C1 segment of cervical spinal cord (tissue), 14 donors: ENCODE measurements at regions not wholly inside any gene's neighbourhood (a gene's known extent, or its start where the extent isn't known, plus 50 kb on each side); places are given as distances from the start of the nearest gene placed in this dataset.

Experiments
- DNase-seq, 14 donors: peaks; one replicate each; lab custom pipeline; 2025; lab: John Stamatoyannopoulos, UW

GRCh38 chr2:65846989-65847678 is 414.7 kb upstream of the SPRED2 start:
- DNase-seq, result no peak

GRCh38 chr2:65845442-65846182 is 413.2 kb upstream of the SPRED2 start:
- no peak for DNase-seq

DNA sequence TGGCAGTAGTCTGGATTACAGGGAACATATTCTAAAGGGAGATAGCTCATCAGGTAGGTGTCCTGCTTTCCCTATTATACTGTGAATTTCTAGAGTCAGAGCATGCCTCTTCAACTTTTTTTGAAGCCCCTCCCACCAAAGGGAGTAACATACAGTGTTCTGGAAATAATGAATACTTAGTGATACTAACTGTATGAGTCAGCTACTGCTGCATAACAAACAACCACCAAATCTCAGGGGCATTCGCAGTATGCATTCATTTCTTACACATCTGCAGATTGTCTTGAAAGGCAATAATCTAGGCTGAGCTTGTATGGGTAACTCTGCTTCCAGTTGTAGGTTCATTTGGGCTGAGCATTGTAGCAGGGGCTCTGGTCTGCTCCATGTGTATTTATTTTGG is 409.7 kb upstream of the SPRED2 start:
- DNase-seq, result no peak

GRCh38 chr2:65835975-65836549 is 403.7 kb upstream of the SPRED2 start:
- DNase-seq, result no peak

- no peak for DNase-seq
Measured at GRCh38 chr2:65834771-65835475, 402.5 kb upstream of the SPRED2 start.

DNA sequence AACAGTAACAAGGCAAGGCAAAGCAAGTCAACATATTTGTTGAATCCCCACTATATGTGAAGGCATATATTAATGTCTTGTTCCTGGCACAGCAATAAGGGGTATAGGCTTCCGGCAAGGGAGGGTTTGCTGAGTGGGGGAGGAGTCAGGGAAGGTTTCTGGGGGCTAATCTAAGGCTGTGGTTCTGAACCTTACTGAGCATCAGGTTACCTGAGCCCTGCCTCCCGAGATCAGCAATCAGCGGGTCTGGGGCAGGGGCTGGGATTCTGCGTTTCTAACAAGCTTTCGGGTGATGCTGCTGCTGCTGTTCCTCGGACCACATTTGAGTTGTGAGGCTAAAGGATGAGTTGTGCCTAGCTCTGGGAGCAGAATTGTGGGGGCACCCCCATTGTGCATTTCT is 401.7 kb upstream of the SPRED2 start:
- no peak for DNase-seq

- DNase-seq, result no peak
Measured at GRCh38 chr2:65831509-65831908, 399.1 kb upstream of the SPRED2 start.

DNA sequence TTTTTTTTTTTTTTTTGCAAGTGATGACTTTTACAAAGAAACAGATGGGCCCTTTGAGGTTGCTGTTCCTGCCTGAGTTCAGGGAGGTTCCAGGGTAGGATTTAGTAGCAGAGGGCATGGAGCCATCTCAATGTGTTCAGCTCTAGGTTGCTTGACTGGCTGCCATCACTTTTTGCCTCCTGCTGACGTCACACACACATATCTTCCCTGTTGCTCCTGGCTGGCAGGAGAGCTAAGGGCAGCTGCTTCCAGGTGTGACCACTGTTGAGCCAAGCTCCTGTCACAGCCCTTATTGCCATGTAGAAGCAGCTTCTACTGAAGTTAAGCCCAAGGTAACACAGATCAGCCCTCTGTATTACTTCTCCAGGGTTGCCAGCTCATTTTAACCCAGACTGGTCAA is 394.2 kb upstream of the SPRED2 start:
- no peak for DNase-seq

DNA sequence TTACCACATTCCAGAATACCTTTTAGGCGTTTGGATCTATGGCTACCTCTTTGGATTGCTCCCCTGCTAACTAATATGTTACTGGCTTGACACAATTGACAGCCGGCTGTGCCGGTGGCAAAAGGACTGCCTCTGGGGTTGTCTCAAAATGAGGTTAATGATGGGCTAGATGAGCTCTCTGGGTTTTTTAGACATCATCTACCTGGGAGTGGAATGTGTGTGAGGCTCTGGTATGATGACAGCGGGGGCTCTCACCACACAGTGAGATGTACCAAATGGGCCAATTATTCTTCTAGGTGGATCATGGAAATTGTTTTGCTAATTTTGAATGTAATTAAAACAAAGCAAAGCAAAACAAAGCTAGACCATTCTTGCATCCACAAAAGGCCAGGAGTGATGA is 391.1 kb upstream of the SPRED2 start:
- no peak for DNase-seq

DNA sequence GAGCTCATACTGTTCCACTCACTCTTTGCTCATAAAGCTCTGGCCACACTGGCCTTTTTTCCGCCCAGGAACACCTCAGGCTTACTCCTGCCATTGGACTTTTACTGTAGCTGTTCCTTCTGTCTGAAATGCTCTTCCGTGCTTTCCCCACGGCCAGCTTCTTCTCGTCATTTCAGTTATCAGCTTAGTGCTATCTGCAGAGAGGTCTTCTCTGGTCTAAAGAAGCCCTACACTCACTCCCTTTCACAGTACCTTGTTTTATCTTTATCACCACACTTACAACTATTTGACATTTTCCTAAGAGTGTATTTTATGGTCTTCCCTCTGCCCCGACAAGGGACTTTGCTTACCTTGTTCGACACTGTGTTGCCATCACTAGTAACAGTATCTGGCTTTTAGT is 388.1 kb upstream of the SPRED2 start:
- no peak for DNase-seq

GRCh38 chr2:65819963-65820362 is 387.6 kb upstream of the SPRED2 start:
- no peak for DNase-seq

DNA sequence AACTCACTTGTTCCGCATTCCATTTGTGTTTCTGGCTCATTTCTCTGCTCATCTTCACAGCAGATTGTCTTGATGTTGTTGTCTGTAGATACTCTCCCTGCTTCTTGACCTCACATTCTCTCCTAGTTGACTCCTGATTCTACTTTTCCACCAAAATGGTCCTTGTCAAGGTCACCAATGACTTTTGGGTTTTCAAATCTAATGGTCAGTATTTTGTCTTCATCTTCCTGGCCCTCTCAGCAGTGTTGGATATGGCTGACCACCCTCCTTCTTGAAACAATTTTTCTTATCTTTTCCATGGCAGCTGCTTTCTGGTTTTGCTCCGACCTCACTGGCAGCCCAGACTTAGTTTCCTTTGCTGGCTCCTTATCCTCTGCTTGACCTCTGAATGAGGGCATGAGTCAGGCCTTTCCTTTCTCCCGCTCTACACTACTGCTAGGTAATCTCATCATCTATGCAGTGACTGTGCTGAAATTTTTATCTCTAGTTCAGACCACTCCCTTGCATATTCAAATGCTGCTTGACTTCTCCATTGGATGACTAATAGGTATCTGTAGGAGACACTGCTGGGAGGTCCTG is 386.6 kb upstream of the SPRED2 start:
- no peak for DNase-seq

DNA sequence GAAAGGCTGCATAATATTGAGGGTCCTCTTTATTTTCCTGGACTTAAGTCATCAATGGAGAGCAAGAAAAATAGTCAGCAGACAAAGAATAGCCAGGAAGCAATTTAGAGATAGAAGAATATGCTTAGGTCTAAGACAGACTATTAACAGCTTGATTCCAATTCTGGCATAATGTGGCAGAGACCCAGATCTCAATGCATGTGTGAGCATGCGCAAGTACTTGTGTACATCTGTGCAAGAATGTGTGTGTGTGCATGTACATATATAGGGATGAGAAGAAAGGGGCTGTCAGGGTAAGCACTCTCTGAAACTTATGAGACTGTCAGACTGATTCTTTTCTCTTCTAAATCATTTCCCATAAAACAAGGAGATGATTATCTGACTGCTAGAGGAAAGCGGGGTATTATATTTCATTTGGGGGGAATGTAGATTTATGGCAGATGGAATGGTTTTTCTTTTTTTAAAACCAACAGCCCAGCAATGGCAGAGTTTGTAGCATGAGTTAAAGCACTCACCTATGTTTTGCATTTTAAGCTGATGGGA is 381.3 kb upstream of the SPRED2 start:
- DNase-seq, result no peak

GRCh38 chr2:65812887-65813286 is 380.5 kb upstream of the SPRED2 start:
- no peak for DNase-seq

- DNase-seq, result no peak
Measured at GRCh38 chr2:65807942-65808341, 375.5 kb upstream of the SPRED2 start.

GRCh38 chr2:65804777-65805176 is 372.4 kb upstream of the SPRED2 start:
- DNase-seq, result no peak

DNA sequence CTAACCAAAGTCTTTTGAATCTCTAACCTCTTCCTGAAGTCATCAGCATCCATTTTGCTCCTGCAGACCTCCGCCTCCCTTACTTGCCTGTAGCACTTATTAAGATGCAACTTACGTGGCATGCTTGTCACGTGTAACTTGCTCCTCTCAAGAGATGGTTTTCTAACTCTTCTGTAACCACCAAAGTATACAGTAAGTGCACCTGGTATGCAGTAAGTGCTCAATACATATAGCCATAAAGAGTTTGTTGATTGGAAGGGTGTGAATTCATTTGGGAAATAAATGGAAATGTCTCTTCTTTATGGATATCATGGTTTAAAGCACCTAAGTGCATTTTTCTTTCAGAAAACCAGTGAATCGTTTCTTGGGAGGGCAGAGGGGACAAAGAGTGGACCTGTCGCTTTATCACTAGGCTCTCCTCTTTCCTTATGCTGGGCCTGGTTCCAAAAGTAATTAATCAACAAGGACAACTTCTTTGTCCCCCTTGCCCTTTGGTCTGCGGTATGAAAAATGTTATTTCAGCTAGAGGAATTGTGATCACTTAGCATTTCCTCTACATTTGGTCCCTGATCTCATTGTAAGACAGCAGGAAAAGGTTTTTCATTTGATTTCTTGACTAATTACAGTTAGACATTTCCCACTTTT is 370.0 kb upstream of the SPRED2 start:
- no peak for DNase-seq

DNA sequence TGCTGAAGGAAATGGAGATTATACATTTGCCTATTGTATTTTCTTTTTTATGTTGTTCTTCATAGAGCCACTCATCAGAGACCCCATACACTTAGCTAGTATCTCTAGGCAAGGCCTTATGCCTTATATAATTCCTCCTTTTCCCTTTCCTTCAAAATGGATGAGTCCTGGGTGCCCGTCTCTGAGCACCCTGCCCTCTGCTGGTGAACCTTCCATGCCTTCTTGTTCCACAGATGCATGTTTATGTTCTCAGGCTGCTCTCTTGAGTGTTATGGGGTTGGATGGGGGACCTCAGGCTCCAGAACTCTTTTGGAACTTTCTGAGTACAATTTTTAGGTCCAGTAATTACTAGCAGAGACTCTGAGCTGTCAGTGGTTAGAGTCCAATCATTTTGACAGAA is 368.6 kb upstream of the SPRED2 start:
- DNase-seq, result no peak

DNA sequence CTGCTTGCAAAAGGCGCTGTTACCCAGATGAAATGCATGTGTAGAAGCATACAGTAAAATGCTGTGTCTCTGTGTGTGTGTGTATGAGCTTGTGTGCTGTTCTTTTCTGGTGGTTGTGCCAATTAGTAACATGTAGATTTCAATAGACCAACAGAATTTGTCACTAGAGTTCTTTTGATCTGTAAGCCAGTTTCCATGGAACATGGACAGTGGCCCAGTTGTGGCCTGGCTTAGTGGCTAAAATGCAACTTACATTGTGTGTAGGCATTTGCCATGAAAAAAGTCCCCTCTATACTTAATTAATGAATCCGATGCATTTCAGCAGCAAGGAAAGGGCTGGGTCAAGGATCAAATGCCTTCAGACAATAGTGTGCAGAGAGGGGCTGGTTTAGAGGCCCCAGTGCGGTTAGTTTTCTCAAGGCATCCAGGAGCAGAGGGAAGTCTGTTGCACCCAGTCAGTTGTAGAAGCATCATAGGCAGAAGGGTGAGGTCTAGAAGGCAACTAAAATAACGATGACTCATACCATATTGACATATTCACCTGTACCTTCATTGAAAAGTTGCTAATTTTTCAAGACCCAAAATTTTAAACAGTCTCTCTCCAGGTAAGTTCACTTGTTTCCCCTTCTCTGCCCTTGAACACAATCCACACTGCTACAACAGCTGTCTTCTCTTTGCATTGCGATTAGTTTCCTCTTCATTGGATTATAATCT is 366.9 kb upstream of the SPRED2 start:
- no peak for DNase-seq

GRCh38 chr2:65798641-65799040 is 366.2 kb upstream of the SPRED2 start:
- no peak for DNase-seq

DNA sequence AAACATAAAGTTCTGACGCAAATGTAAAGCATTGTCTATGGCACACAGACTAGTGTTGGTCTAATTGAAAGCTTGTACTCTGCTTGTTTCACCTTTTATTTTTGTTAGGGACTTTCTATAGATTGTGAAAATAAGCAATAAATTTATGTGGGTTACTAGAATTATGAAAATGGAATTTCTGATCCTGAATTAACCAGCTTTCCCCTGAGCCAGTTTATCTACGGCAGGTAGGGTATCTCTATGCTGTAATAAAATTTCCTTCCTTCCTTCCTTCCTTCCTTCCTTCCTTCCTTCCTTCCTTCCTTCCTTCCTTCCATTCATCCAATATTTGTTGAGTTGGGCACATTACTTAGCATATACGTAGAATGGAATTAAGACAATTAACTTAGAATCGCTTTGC is 362.6 kb upstream of the SPRED2 start:
- no peak for DNase-seq
